ENCODE measurements at regions not wholly inside any gene's neighbourhood (a gene's known extent, or its start where the extent isn't known, plus 50 kb on each side); places are given as distances from the start of the nearest gene placed in this dataset.

DNA sequence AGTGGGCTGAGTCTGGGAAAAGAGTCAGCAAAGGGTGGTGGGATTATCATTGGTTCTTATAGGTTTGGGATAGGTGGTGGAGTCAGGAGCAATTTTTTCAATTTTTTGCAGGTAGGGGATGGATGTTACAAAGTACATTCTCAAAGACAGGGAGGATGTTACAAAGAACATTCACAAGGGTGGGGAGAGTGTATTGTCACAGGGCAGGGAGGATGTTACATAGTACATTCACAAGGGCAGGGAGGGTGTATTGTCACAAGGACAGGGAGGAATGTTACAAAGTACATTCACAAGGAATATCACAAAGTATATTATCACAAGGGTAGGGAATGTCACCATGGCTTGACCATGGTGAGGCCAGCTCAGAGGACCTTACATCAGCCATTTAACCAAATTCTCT, 58.6 kb upstream of the WDR75 start:
- no peaks in the 10 kb centered on the region for H3K9me1 ChIP-seq (ENCODE audit: control insufficient read depth, extremely low read depth, insufficient read depth, low read length)
- dilution Hi-C loops (cut with MboI; ENCODE audit: extremely low pct_ligation_motif_present, low sequenced_read_pairs) = no loop called here
- no peak for FAIRE-seq

DNA sequence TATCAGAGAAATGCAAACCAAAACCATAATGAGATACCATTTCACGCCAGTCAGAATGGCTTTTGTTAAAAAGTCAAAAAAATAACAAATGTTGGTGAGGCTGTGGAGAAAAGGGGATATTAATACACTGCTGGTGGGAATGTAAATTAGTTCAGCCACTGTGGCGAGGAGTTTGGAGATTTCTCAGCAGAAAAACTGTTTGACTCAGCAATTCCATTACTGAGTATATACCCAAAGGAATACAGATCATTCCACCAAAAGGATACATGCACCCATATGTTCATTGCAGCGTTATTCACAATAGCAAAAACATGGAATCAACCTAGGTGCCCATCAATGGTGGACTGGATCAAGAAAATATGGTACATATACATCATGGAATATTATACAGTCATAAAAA, 54.5 kb upstream of the WDR75 start:
- DNase-seq (ENCODE audit: low read depth, low spot score) (no peak), FAIRE-seq (no peak)
- H3K27ac ChIP-seq (ENCODE audit: control insufficient read depth, insufficient read depth, low read length) = no peak overlapping the region
- H3K9me1 ChIP-seq (ENCODE audit: control insufficient read depth, extremely low read depth, insufficient read depth, low read length) = no peaks in the 10 kb centered on the region
- no peak for TF ChIP-seq CTCF (optimal IDR thresholded peaks at IDR 0.05 in 1 of 3, IDR thresholded peaks at IDR 0.05 in 1 of 3, conservative IDR thresholded peaks at IDR 0.05 in 1 of 3; ENCODE audit: extremely low read depth in 1 of 3, insufficient read depth in 2 of 3, low read length in 3 of 3)
- TF ChIP-seq EZH2 (IDR thresholded peaks at IDR 0.05; ENCODE audit: low read length) = no peak
- no peaks in the 10 kb centered on the region for H3K36me3 ChIP-seq (ENCODE audit: control insufficient read depth in 2 of 2, extremely low read depth in 1 of 2, insufficient read depth in 2 of 2, low read length in 2 of 2)
- H3K4me3 ChIP-seq (ENCODE audit: control insufficient read depth in 2 of 3, extremely low read depth in 1 of 3, insufficient read depth in 2 of 3, low read depth in 1 of 3, low read length in 3 of 3) = no peak overlapping the region
- no peak overlapping the region for H3K4me2 ChIP-seq (ENCODE audit: control insufficient read depth, extremely low read depth, insufficient read depth, low read depth, low read length)
- dilution Hi-C loops (cut with MboI; ENCODE audit: extremely low pct_ligation_motif_present, low sequenced_read_pairs) = no loop called here
- H3K4me1 ChIP-seq (ENCODE audit: control insufficient read depth, extremely low read depth, insufficient read depth, low read length) = no peaks in the 10 kb centered on the region
- H3K79me2 ChIP-seq (ENCODE audit: control insufficient read depth, insufficient read depth, low read length) = no peaks in the 10 kb centered on the region
- H3K27me3 ChIP-seq (ENCODE audit: control insufficient read depth, extremely low read depth, insufficient read depth, low read length) = no peaks in the 10 kb centered on the region
- no peak overlapping the region for H3K9ac ChIP-seq (ENCODE audit: control insufficient read depth, extremely low read depth, insufficient read depth, low read length)
- no peaks in the 10 kb centered on the region for H3K9me3 ChIP-seq (ENCODE audit: control insufficient read depth, low read depth, low read length)
- no peaks in the 10 kb centered on the region for H4K20me1 ChIP-seq (ENCODE audit: control insufficient read depth, extremely low read depth, insufficient read depth, low read length)
- H2AFZ ChIP-seq (ENCODE audit: control insufficient read depth, low read length) = no peak overlapping the region

More for the DNA sequence above, 58.6 kb upstream of the WDR75 start:
- Histone ChIP-seq H3K4me3 (ENCODE audit: control insufficient read depth in 2 of 3, extremely low read depth in 1 of 3, insufficient read depth in 2 of 3, low read depth in 1 of 3, low read length in 3 of 3) (no peak overlapping the region), H3K9me3 (ENCODE audit: control insufficient read depth, low read depth, low read length) (no peaks in the 10 kb centered on the region), H3K27ac (ENCODE audit: control insufficient read depth, insufficient read depth, low read length) (no peak overlapping the region), H2AFZ (ENCODE audit: control insufficient read depth, low read length) (no peak overlapping the region), H3K9ac (ENCODE audit: control insufficient read depth, extremely low read depth, insufficient read depth, low read length) (no peak overlapping the region), H3K79me2 (ENCODE audit: control insufficient read depth, insufficient read depth, low read length) (no peaks in the 10 kb centered on the region), H4K20me1 (ENCODE audit: control insufficient read depth, extremely low read depth, insufficient read depth, low read length) (no peaks in the 10 kb centered on the region), H3K4me1 (ENCODE audit: control insufficient read depth, extremely low read depth, insufficient read depth, low read length) (peaks cover 15% of the 10 kb centered on the region), H3K4me2 (ENCODE audit: control insufficient read depth, extremely low read depth, insufficient read depth, low read depth, low read length) (no peak overlapping the region), H3K36me3 (ENCODE audit: control insufficient read depth in 2 of 2, extremely low read depth in 1 of 2, insufficient read depth in 2 of 2, low read length in 2 of 2) (no peaks in the 10 kb centered on the region), H3K27me3 (ENCODE audit: control insufficient read depth, extremely low read depth, insufficient read depth, low read length) (no peaks in the 10 kb centered on the region)
- DNase-seq (ENCODE audit: low read depth, low spot score) = no peak
- no peak for TF ChIP-seq EZH2 (IDR thresholded peaks at IDR 0.05; ENCODE audit: low read length)
- TF ChIP-seq CTCF (optimal IDR thresholded peaks at IDR 0.05 in 1 of 3, IDR thresholded peaks at IDR 0.05 in 1 of 3, conservative IDR thresholded peaks at IDR 0.05 in 1 of 3; ENCODE audit: extremely low read depth in 1 of 3, insufficient read depth in 2 of 3, low read length in 3 of 3) = no peak

Measured in keratinocyte (primary cell).